SK-N-SH (cell line): ENCODE measurements at regions not wholly inside any gene's neighbourhood (a gene's known extent, or its start where the extent isn't known, plus 50 kb on each side); places are given as distances from the start of the nearest gene placed in this dataset.

Experiments used
- CTCF ChIA-PET: fragments of 300-600, 350-600 bp; formaldehyde crosslinking; extraction: SDS; loops from one replicate; lab custom pipeline; 2021; lab: Yijun Ruan, JAX
- POLR2A ChIA-PET: fragments of 350-600 bp; sonication (Branson Sonifier 250); formaldehyde crosslinking; extraction: SDS; loops from one replicate; lab custom pipeline; 2020; ENCODE audit warnings: antibody characterized with exemption, inconsistent platforms; lab: Yijun Ruan, JAX
- DNase-seq: peaks from one replicate; pipeline ENCODE4 v3.0.0; 2012
- H2AFZ ChIP-seq: fragments of 200-600 bp; sonication (generic); 2 replicates; pipeline ENCODE4 v1.8.1; 2016; ENCODE audit warnings: antibody characterized with exemption, mild to moderate bottlenecking, low read depth
- H3F3A ChIP-seq: fragments of 200-600 bp; sonication (generic); replicated peaks from 2 replicates; pipeline ENCODE3; 2016; ENCODE audit warnings: antibody characterized with exemption, mild to moderate bottlenecking; ENCODE audit not compliant: insufficient read depth
- H3K27ac ChIP-seq, 2 experiments: fragments of 200-500 bp in 1 of 2; fragments of 200-600 bp in 1 of 2; sonication (Bioruptor generic) in 1 of 2; sonication (generic), shearing (Covaris generic) in 1 of 2; 2 replicates each; pipeline versions ENCODE4 v1.5.1 to v1.6.1; 2014 to 2016; ENCODE audit warnings: low read depth in 2 of 2, inconsistent platforms in 1 of 2, low read length in 1 of 2, mild to moderate bottlenecking in 1 of 2, mixed read lengths in 1 of 2
- H3K27me3 ChIP-seq: fragments of 200-600 bp; sonication (generic), shearing (Covaris generic); 2 replicates; pipeline ENCODE4 v1.6.1; 2016; ENCODE audit warnings: mixed run types; ENCODE audit not compliant: insufficient read depth
- H3K36me3 ChIP-seq, 2 experiments: fragments of 200-500 bp in 1 of 2; fragments of 200-600 bp in 1 of 2; sonication (Bioruptor generic) in 1 of 2; sonication (generic) in 1 of 2; replicated peaks in 1 of 2; 2 replicates each; pipeline versions ENCODE3 to v1.5.1; 2014 to 2016; ENCODE audit warnings: low read length in 1 of 2, mild to moderate bottlenecking in 1 of 2; ENCODE audit not compliant: insufficient read depth in 2 of 2, control insufficient read depth in 1 of 2
- H3K4me1 ChIP-seq, 2 experiments: fragments of 200-500 bp in 1 of 2; fragments of 200-600 bp in 1 of 2; sonication (Bioruptor generic) in 1 of 2; sonication (generic), shearing (Covaris generic) in 1 of 2; 2 replicates each; pipeline versions ENCODE4 v1.5.1 to v1.6.1; 2014 to 2016; ENCODE audit warnings: low read depth in 1 of 2, low read length in 1 of 2, mixed run types in 1 of 2; ENCODE audit not compliant: insufficient read depth in 2 of 2, control insufficient read depth in 1 of 2
- H3K4me2 ChIP-seq: fragments of 200-600 bp; sonication (generic), shearing (Covaris generic); 2 replicates; pipeline ENCODE4 v1.6.1; 2017; ENCODE audit warnings: mixed run types
- H3K4me3 ChIP-seq, 2 experiments: fragments of 200-500 bp in 1 of 2; fragments of 200-600 bp in 1 of 2; sonication (Bioruptor generic) in 1 of 2; sonication (generic), shearing (Covaris generic) in 1 of 2; 2 replicates each; pipeline versions ENCODE4 v1.5.1 to v1.8.1; 2014 to 2016; ENCODE audit warnings: low read depth in 2 of 2, inconsistent platforms in 1 of 2, low read length in 1 of 2, mild to moderate bottlenecking in 1 of 2, mixed read lengths in 1 of 2, moderate library complexity in 1 of 2
- H3K79me2 ChIP-seq: fragments of 200-600 bp; sonication (generic); 2 replicates; pipeline ENCODE4 v1.8.1; 2017; ENCODE audit warnings: mild to moderate bottlenecking; ENCODE audit not compliant: insufficient read depth
- H3K9ac ChIP-seq: fragments of 200-600 bp; sonication (generic); 2 replicates; pipeline ENCODE4 v1.6.1; 2017; ENCODE audit warnings: mixed run types
- H3K9me2 ChIP-seq: fragments of 200-600 bp; sonication (generic); 2 replicates; pipeline ENCODE4 v1.6.1; 2017; ENCODE audit warnings: mixed run types
- H3K9me3 ChIP-seq: fragments of 200-600 bp; sonication (generic); 2 replicates; pipeline ENCODE4 v1.6.1; 2017; ENCODE audit warnings: mixed run types, mild to moderate bottlenecking, moderate library complexity
- H4K20me1 ChIP-seq: fragments of 200-600 bp; sonication (generic); 2 replicates; pipeline ENCODE4 v1.6.1; 2017; ENCODE audit warnings: mild to moderate bottlenecking, mixed run types; ENCODE audit not compliant: insufficient read depth
- EP300 ChIP-seq, 2 experiments: IDR thresholded peaks; 2 replicates each; pipeline versions ENCODE4 v1.4.0 to v1.6.1; 2012; ENCODE audit warnings: borderline replicate concordance in 1 of 2, low read depth in 1 of 2, low read length in 1 of 2
- EZH2phosphoT487 ChIP-seq: fragments of 200-600 bp; sonication (generic); IDR thresholded peaks from 2 replicates; pipeline ENCODE4 v1.6.1; 2017; ENCODE audit warnings: low read depth, mixed run types, mild to moderate bottlenecking, antibody characterized with exemption, moderate library complexity, borderline replicate concordance
- FOXJ3 ChIP-seq: sonication (generic); formaldehyde crosslinking; IDR thresholded peaks from 2 replicates; pipeline ENCODE4 v1.5.1; 2020; ENCODE audit warnings: mild to moderate bottlenecking, missing genetic modification reagents
- GABPA ChIP-seq: IDR thresholded peaks from 2 replicates; pipeline ENCODE4 v1.4.0; 2012; ENCODE audit warnings: low read depth, mild to moderate bottlenecking
- GATA2 ChIP-seq: sonication (generic); formaldehyde crosslinking; IDR thresholded peaks from 2 replicates; pipeline ENCODE4 v1.5.0; 2020; ENCODE audit warnings: mild to moderate bottlenecking, missing genetic modification reagents
- JUND ChIP-seq: IDR thresholded peaks from 2 replicates; pipeline ENCODE4 v1.4.0; 2012
- MEF2A ChIP-seq: IDR thresholded peaks from 2 replicates; pipeline ENCODE4 v1.4.0; 2012; ENCODE audit warnings: low read depth, borderline replicate concordance
- NFIC ChIP-seq: IDR thresholded peaks from 2 replicates; pipeline ENCODE4 v1.4.0; 2012; ENCODE audit warnings: borderline replicate concordance
- NRF1 ChIP-seq: IDR thresholded peaks from 2 replicates; pipeline ENCODE4 v1.6.1; 2012; ENCODE audit warnings: low read depth, mild to moderate bottlenecking, low read length
- POLR2AphosphoS5 ChIP-seq: IDR thresholded peaks from 2 replicates; pipeline ENCODE4 v1.6.1; 2012; ENCODE audit warnings: low read depth, low read length
- RAD21 ChIP-seq: IDR thresholded peaks from 2 replicates; pipeline ENCODE4 v1.6.1; 2012; ENCODE audit warnings: mild to moderate bottlenecking, low read length
- RCOR1 ChIP-seq: fragments of 150-350 bp; IDR thresholded peaks from 2 replicates; pipeline ENCODE4 v1.6.1; 2017; ENCODE audit warnings: antibody characterized with exemption, low read length
- SIN3A ChIP-seq: IDR thresholded peaks from 2 replicates; pipeline ENCODE4 v1.6.1; 2012; ENCODE audit warnings: low read depth, mild to moderate bottlenecking, low read length, moderate library complexity, borderline replicate concordance
- TAF1 ChIP-seq: IDR thresholded peaks from 2 replicates; pipeline ENCODE4 v1.6.1; 2012; ENCODE audit warnings: low read depth, mild to moderate bottlenecking, low read length, moderate library complexity, borderline replicate concordance
- TCF12 ChIP-seq: IDR thresholded peaks from 2 replicates; pipeline ENCODE4 v1.4.0; 2012
- YY1 ChIP-seq: IDR thresholded peaks from 2 replicates; pipeline ENCODE4 v1.4.0; 2012; ENCODE audit warnings: low read depth, mild to moderate bottlenecking
- ZBTB33 ChIP-seq: IDR thresholded peaks from 2 replicates; pipeline ENCODE4 v1.4.0; 2012; ENCODE audit warnings: low read depth, borderline replicate concordance
- WGBS: methylation state at CpG from one replicate; pipeline ENCODE4 v1.1.6; 2017; ENCODE audit warnings: low lambda C conversion rate; 5-methylcytosine and 5-hydroxymethylcytosine counted together
- TF ChIP-seq, protein P1 (sequence below): fragments of 200-600 bp; sonication (generic); IDR thresholded peaks from 2 replicates; pipeline ENCODE4 v1.6.1; 2017; ENCODE audit warnings: antibody characterized with exemption, mild to moderate bottlenecking, moderate library complexity
- TF ChIP-seq, protein P2 (sequence below): IDR thresholded peaks from 2 replicates; pipeline ENCODE4 v1.4.0; 2012; ENCODE audit warnings: low read depth
- TF ChIP-seq, protein P3 (sequence below): IDR thresholded peaks from 2 replicates; pipeline ENCODE4 v1.4.0; 2012; ENCODE audit warnings: low read depth, borderline replicate concordance

- Histone ChIP-seq H3K36me3 (no peaks in the 10 kb centered on the region), H3K9ac (no peak overlapping the region), H3K4me2 (no peak overlapping the region), H3K9me2 (no peaks in the 10 kb centered on the region), H3K4me1 (peaks cover 0 to 39% of the 10 kb centered on the region in 2 experiments; a peak in 2 of 4 replicates), H3K79me2 (no peaks in the 10 kb centered on the region), H3K4me3 (no peak overlapping the region), H2AFZ (no peak overlapping the region), H3K27ac (no peak overlapping the region), H3K9me3 (no peaks in the 10 kb centered on the region), H3K27me3 (no peaks in the 10 kb centered on the region), H4K20me1 (no peaks in the 10 kb centered on the region), H3F3A (no peaks in the 10 kb centered on the region)
- peak; percentile 58 for DNase-seq
- ChIA-PET POLR2A (no interaction called here), CTCF (interaction anchor here (1.3 to 2.2 kb wide), 6 partner anchors 9 to 207 kb away, joined by 3 to 7 read pairs (median 4); no protein-coding TSS in a partner anchor)
- no peak for TF ChIP-seq YY1
- TF ChIP-seq GATA2 (CRISPR knock-in tag), result 0 out of 2 replicates have a peak, but pooled peaks have one; percentile 8
- TF ChIP-seq RCOR1, result no peak
- TF ChIP-seq, protein P1, sequence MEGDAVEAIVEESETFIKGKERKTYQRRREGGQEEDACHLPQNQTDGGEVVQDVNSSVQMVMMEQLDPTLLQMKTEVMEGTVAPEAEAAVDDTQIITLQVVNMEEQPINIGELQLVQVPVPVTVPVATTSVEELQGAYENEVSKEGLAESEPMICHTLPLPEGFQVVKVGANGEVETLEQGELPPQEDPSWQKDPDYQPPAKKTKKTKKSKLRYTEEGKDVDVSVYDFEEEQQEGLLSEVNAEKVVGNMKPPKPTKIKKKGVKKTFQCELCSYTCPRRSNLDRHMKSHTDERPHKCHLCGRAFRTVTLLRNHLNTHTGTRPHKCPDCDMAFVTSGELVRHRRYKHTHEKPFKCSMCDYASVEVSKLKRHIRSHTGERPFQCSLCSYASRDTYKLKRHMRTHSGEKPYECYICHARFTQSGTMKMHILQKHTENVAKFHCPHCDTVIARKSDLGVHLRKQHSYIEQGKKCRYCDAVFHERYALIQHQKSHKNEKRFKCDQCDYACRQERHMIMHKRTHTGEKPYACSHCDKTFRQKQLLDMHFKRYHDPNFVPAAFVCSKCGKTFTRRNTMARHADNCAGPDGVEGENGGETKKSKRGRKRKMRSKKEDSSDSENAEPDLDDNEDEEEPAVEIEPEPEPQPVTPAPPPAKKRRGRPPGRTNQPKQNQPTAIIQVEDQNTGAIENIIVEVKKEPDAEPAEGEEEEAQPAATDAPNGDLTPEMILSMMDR, result no peak
- TF ChIP-seq, protein P2, sequence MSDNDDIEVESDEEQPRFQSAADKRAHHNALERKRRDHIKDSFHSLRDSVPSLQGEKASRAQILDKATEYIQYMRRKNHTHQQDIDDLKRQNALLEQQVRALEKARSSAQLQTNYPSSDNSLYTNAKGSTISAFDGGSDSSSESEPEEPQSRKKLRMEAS, result no peak
- TF ChIP-seq GABPA, result no peak
- peak in 1 of 2 experiments; percentile 58; a peak in 1 of 4 replicates for TF ChIP-seq EP300 (IDR thresholded peaks at IDR 0.05; ENCODE audit: borderline replicate concordance in 1 of 2, low read depth in 1 of 2, low read length in 1 of 2)
- 22% methylated on average over 7 of the region's 7 CpGs for WGBS
Observed at GRCh38 chr2:15732341-15733077, 140.8 kb downstream of the DDX1 start.

GRCh38 chr2:15733867-15734673, 142.4 kb downstream of the DDX1 start:
- WGBS, result 36% methylated on average over 11 of the region's 11 CpGs
- H3K9me3 ChIP-seq, result no peaks in the 10 kb centered on the region
- H3K4me3 ChIP-seq, result no peak overlapping the region
- no peaks in the 10 kb centered on the region for H3K79me2 ChIP-seq
- DNase-seq, result no peak
- H3K9me2 ChIP-seq, result no peaks in the 10 kb centered on the region
- no peaks in the 10 kb centered on the region for H4K20me1 ChIP-seq
- H3K36me3 ChIP-seq, result no peaks in the 10 kb centered on the region
- H3K4me1 ChIP-seq, result peaks cover 0 to 39% of the 10 kb centered on the region in 2 experiments; a peak in 2 of 4 replicates
- ChIA-PET POLR2A (no interaction called here), CTCF (interaction anchor here (1.4 to 3.8 kb wide), 5 partner anchors 10 to 206 kb away, joined by 3 to 14 read pairs (median 6); no protein-coding TSS in a partner anchor)
- TF ChIP-seq YY1 (no peak), FOXJ3 (no peak), NFIC (no peak), ZBTB33 (no peak), TCF12 (no peak), MEF2A (no peak), TAF1 (no peak), JUND (no peak), SIN3A (no peak), EZH2phosphoT487 (no peak), NRF1 (no peak), RAD21 (no peak), POLR2AphosphoS5 (no peak)
- TF ChIP-seq, protein P3, sequence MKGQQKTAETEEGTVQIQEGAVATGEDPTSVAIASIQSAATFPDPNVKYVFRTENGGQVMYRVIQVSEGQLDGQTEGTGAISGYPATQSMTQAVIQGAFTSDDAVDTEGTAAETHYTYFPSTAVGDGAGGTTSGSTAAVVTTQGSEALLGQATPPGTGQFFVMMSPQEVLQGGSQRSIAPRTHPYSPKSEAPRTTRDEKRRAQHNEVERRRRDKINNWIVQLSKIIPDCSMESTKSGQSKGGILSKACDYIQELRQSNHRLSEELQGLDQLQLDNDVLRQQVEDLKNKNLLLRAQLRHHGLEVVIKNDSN, result no peak
- TF ChIP-seq, protein P2, result no peak
- H3K9ac ChIP-seq, result no peak overlapping the region
- no peak overlapping the region for H3K4me2 ChIP-seq
- H2AFZ ChIP-seq, result no peak overlapping the region
- H3K27ac ChIP-seq, result no peak overlapping the region
- no peaks in the 10 kb centered on the region for H3F3A ChIP-seq
- no peaks in the 10 kb centered on the region for H3K27me3 ChIP-seq
